Type B pancreatic cell (in vitro differentiated cells): ENCODE measurements at regions not wholly inside any gene's neighbourhood (a gene's known extent, or its start where the extent isn't known, plus 50 kb on each side); places are given as distances from the start of the nearest gene placed in this dataset.

Source experiments
- DNase-seq: peaks from one replicate; pipeline ENCODE4 v3.0.0; 2021; ENCODE audit warnings: mixed read lengths; ENCODE audit not compliant: unreplicated experiment; ENCODE audit errors: extremely low spot score
- H3K27ac Mint-ChIP-seq: 2 replicates; pipeline ENCODE4 v1.8.0; 2021; ENCODE audit warnings: mild to moderate bottlenecking, mixed read lengths
- H3K27me3 Mint-ChIP-seq: 2 replicates; pipeline ENCODE4 v1.8.0; 2021; ENCODE audit warnings: mixed read lengths
- H3K36me3 Mint-ChIP-seq: 2 replicates; pipeline ENCODE4 v1.8.0; 2021; ENCODE audit warnings: mixed read lengths
- H3K4me1 Mint-ChIP-seq: one replicate; pipeline ENCODE4 v1.8.0; 2021; ENCODE audit warnings: mixed read lengths; ENCODE audit not compliant: unreplicated experiment
- H3K4me3 Mint-ChIP-seq: 2 replicates; pipeline ENCODE4 v1.8.0; 2021; ENCODE audit warnings: mild to moderate bottlenecking, mixed read lengths
- H3K9me3 Mint-ChIP-seq: 2 replicates; pipeline ENCODE4 v1.8.0; 2021; ENCODE audit warnings: mixed read lengths
- TF ChIP-seq, protein P1 (sequence below): fragments of 200-600 bp; sonication (generic); conservative IDR thresholded peaks from 2 replicates; pipeline ENCODE4 v1.5.0; 2021; ENCODE audit warnings: antibody characterized with exemption, mild to moderate bottlenecking

DNA sequence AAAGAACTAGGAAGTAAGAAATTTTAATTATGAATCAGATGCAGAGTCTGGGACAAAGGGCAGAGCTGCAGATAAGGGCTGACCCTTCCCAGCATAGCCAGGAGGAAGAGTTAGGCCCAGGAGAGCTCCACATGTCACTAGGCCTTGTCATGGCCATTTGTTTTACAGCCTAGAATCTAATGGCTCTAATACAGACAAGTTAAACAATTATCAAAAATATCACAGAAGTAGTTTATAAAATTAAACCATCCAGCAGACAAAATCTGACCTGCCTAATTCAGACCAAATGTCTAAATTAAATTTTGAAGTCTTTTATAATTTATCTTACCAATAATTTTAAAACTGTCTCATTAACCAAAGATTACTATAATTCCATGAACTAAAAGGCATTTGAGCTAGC, 1369.5 kb downstream of the CDH11 start:
- peaks cover 19% of the 10 kb centered on the region for H3K9me3 Mint-ChIP-seq
- no peak overlapping the region for H3K27ac Mint-ChIP-seq
- no peaks in the 10 kb centered on the region for H3K27me3 Mint-ChIP-seq
- no peaks in the 10 kb centered on the region for H3K36me3 Mint-ChIP-seq
- DNase-seq: no peak
- H3K4me1 Mint-ChIP-seq: peaks cover 5% of the 10 kb centered on the region
- H3K4me3 Mint-ChIP-seq: no peak overlapping the region
- TF ChIP-seq, protein P1, sequence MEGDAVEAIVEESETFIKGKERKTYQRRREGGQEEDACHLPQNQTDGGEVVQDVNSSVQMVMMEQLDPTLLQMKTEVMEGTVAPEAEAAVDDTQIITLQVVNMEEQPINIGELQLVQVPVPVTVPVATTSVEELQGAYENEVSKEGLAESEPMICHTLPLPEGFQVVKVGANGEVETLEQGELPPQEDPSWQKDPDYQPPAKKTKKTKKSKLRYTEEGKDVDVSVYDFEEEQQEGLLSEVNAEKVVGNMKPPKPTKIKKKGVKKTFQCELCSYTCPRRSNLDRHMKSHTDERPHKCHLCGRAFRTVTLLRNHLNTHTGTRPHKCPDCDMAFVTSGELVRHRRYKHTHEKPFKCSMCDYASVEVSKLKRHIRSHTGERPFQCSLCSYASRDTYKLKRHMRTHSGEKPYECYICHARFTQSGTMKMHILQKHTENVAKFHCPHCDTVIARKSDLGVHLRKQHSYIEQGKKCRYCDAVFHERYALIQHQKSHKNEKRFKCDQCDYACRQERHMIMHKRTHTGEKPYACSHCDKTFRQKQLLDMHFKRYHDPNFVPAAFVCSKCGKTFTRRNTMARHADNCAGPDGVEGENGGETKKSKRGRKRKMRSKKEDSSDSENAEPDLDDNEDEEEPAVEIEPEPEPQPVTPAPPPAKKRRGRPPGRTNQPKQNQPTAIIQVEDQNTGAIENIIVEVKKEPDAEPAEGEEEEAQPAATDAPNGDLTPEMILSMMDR: no peak

DNA sequence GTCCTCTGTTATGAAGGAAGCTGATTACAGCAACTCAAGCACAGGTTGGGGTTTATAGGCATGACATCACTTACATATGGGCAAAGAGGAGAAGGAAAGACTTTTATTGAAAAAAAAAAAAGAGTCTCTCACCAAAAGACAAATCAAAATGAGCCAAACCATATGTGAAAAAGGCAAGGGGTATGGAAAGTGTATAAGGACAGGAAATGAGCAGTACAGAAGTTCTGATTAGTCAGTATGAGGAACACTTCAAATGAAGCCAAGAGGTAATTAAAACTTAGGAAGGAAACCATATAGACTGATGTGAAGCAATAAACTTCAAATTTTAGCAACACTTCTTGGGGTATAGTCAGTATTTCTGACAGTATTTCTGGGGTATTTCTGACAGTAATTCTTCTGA, 1372.6 kb downstream of the CDH11 start:
- Mint-ChIP-seq H3K36me3 (no peaks in the 10 kb centered on the region), H3K27ac (no peak overlapping the region), H3K27me3 (no peaks in the 10 kb centered on the region), H3K4me3 (no peak overlapping the region), H3K9me3 (peaks cover 9% of the 10 kb centered on the region), H3K4me1 (peaks cover 5% of the 10 kb centered on the region)
- no peak for DNase-seq
- TF ChIP-seq, protein P1: no peak

- Mint-ChIP-seq H3K4me3 (no peak overlapping the region), H3K36me3 (no peaks in the 10 kb centered on the region), H3K4me1 (peaks cover 5% of the 10 kb centered on the region), H3K27ac (no peak overlapping the region), H3K27me3 (no peaks in the 10 kb centered on the region), H3K9me3 (peaks cover under 1% of the 10 kb centered on the region)
- TF ChIP-seq, protein P1: no peak
- no peak for DNase-seq
Measured at GRCh38 chr16:63745456-63745855, 1376.4 kb downstream of the CDH11 start.

DNA sequence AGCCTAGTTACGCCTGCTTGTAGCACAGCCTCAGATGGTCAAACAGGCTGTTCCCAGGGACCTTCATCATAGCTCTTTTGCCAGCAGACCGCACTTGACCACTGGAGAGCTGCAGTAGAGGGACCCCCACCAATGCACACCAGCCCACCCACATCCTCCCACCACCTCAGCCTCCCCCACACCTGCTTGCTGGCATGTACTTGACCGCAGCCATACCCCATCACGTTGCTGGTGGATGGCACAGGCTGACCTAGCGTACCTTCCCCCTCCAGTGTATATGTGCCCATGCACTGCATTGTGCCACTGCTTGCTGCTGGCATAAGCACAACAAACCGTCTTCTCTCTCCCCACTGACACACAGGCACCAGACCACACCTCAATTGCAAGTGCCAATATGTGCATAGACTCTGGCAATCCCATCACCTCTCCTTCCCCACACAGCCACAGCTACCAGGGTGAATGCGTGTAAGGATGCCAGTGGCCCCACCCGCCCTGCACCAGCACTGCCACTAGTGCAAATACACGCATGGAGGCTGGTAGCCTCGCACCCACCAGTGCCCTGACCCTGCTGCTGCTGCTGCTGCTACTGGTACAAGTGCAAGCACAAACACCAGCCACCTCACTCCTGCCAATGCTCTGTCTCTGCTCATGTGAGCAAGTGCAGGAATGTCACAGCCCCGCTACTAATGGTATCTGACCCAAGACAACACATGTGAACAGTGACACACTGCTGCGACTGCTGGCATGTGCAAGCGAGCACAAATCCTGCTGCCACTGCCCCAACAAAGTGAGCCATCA, 1377.6 kb downstream of the CDH11 start:
- TF ChIP-seq, protein P1: no peak
- H3K27me3 Mint-ChIP-seq: no peaks in the 10 kb centered on the region
- no peaks in the 10 kb centered on the region for H3K9me3 Mint-ChIP-seq
- no peaks in the 10 kb centered on the region for H3K36me3 Mint-ChIP-seq
- H3K4me1 Mint-ChIP-seq: no peaks in the 10 kb centered on the region
- no peak overlapping the region for H3K4me3 Mint-ChIP-seq
- no peak for DNase-seq
- H3K27ac Mint-ChIP-seq: no peak overlapping the region

GRCh38 chr16:63742150-63742549, 1379.7 kb downstream of the CDH11 start:
- DNase-seq: no peak

More at GRCh38 chr16:63742150-63742549, 1379.7 kb downstream of the CDH11 start:
- TF ChIP-seq, protein P1: no peak
- no peak overlapping the region for H3K4me3 Mint-ChIP-seq
- H3K36me3 Mint-ChIP-seq: no peaks in the 10 kb centered on the region
- H3K4me1 Mint-ChIP-seq: no peaks in the 10 kb centered on the region
- H3K27me3 Mint-ChIP-seq: no peaks in the 10 kb centered on the region
- no peaks in the 10 kb centered on the region for H3K9me3 Mint-ChIP-seq
- no peak overlapping the region for H3K27ac Mint-ChIP-seq
